ENCODE measurements at regions not wholly inside any gene's neighbourhood (a gene's known extent, or its start where the extent isn't known, plus 50 kb on each side); places are given as distances from the start of the nearest gene placed in this dataset.

DNA sequence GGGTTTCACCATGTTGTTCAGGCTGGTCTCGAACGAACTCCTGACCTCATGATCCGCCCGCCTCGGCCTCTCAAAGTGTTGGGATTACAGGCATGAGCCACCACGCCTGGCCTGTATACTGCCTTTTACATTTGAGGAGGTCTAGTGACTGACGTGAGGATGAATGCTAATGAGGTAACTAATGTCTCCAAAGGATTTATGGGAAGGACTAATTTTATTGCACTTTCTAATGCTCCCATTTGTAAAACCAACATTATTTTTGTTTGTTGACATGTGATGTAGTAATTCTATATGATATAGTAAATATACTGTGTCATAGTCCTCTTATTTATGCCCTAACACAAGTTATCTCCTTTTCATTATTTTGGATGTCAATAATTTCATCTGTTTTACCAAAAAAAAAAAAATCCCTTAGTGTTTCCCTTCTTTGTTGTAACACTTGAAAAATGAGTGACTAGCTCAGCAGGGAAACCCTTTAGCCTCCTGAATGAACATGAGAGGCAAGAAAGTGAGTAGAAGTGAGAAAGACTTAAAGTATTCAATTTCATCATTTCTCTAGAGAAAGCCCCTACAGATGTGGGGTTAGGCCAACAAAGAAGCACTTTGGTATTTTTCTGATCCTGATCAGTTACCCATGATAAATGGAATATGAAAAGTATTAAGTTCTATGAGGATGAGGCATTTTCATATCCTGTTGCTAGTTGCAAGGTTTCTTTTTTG lies 596.9 kb upstream of the PCDH15 start:
- TF ChIP-seq POLR2A (IDR thresholded peaks at IDR 0.05; ENCODE audit: low read depth, low read length) (no peak), SPI1 (IDR thresholded peaks at IDR 0.05; ENCODE audit: low read depth, low read length) (no peak), TAF1 (IDR thresholded peaks at IDR 0.05; ENCODE audit: low read depth, low read length) (no peak), POU2F2 (IDR thresholded peaks at IDR 0.05; ENCODE audit: low read depth, low read length) (no peak), POLR2AphosphoS5 (IDR thresholded peaks at IDR 0.05; ENCODE audit: low read depth, low read length) (no peak), PAX5 (IDR thresholded peaks at IDR 0.05; ENCODE audit: insufficient read depth, low read length, severe bottlenecking) (no peak)
- DNase-seq (ENCODE audit: insufficient read length, low spot score) (no peak), FAIRE-seq (no peak)

DNA sequence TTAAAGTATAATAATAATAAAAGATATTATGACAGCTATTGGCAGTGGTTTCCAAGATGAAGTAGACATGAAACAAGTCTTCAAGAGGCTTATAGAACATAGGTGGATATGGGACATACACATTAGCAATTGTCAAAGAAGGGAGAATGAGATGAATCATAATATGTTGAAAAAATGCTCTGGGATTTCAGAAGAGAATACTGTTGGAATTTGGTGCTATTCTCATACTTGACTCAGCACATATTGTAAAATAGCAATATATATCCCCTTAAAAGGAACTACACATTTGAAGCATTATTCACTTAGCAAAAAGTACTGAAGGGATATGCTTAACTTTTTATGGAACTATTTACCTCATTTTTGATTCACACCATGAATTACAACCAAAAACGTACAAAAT lies 577.2 kb upstream of the PCDH15 start:
- no peak for TF ChIP-seq POLR2A (IDR thresholded peaks at IDR 0.05; ENCODE audit: low read depth, low read length)
- no peak for TF ChIP-seq POLR2AphosphoS5 (IDR thresholded peaks at IDR 0.05; ENCODE audit: low read depth, low read length)
- no peak for TF ChIP-seq PAX5 (IDR thresholded peaks at IDR 0.05; ENCODE audit: insufficient read depth, low read length, severe bottlenecking)
- TF ChIP-seq POU2F2 (IDR thresholded peaks at IDR 0.05; ENCODE audit: low read depth, low read length): no peak
- no peak for TF ChIP-seq SPI1 (IDR thresholded peaks at IDR 0.05; ENCODE audit: low read depth, low read length)
- TF ChIP-seq TAF1 (IDR thresholded peaks at IDR 0.05; ENCODE audit: low read depth, low read length): no peak
- FAIRE-seq: no peak
- no peak for DNase-seq (ENCODE audit: insufficient read length, low spot score)

DNA sequence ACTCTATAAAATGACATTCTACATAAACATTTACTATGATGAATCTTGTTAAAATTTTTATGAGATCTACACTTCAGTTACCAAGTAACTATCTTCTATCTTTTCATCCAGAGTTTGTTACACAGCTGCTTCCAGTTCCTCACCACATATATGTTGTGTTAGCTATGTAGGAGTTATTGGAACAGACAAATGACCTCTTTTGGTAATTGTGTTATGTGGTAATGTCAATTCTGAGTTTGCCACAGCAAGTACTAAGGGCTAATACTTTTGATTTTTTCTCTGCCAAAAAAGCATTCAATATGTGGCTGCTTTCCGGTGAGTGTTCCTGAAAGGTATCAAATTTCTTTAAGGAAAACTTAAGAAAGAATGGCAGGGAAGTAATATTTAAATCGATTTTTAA lies 573.9 kb upstream of the PCDH15 start:
- no peak for TF ChIP-seq PAX5 (IDR thresholded peaks at IDR 0.05; ENCODE audit: insufficient read depth, low read length, severe bottlenecking)
- no peak for TF ChIP-seq TAF1 (IDR thresholded peaks at IDR 0.05; ENCODE audit: low read depth, low read length)
- TF ChIP-seq SPI1 (IDR thresholded peaks at IDR 0.05; ENCODE audit: low read depth, low read length): no peak
- no peak for TF ChIP-seq POLR2A (IDR thresholded peaks at IDR 0.05; ENCODE audit: low read depth, low read length)
- TF ChIP-seq POU2F2 (IDR thresholded peaks at IDR 0.05; ENCODE audit: low read depth, low read length): no peak
- TF ChIP-seq POLR2AphosphoS5 (IDR thresholded peaks at IDR 0.05; ENCODE audit: low read depth, low read length): no peak
- no peak for FAIRE-seq
- DNase-seq (ENCODE audit: insufficient read length, low spot score): no peak

DNA sequence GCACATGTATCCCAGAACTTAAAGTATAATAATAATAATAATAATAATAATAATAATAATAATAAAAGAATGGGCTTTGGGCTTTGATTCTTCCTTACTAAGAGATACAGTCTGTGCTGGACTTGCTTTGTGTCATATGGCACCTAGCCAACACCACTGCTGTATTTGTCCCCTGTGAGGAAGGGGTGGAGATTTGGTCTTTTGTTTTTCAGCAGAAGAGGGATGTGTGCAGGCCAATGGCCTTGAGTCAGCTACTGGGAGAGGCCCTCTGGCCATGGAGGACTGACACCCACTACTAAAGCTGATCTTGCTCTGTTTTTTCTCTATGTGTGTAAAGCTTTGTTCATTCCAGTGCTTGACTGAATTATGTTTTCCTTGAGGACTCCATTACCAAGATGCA lies 573.0 kb upstream of the PCDH15 start:
- no peak for FAIRE-seq
- TF ChIP-seq TAF1 (IDR thresholded peaks at IDR 0.05; ENCODE audit: low read depth, low read length) (no peak), POLR2A (IDR thresholded peaks at IDR 0.05; ENCODE audit: low read depth, low read length) (no peak), POLR2AphosphoS5 (IDR thresholded peaks at IDR 0.05; ENCODE audit: low read depth, low read length) (no peak), PAX5 (IDR thresholded peaks at IDR 0.05; ENCODE audit: insufficient read depth, low read length, severe bottlenecking) (no peak), SPI1 (IDR thresholded peaks at IDR 0.05; ENCODE audit: low read depth, low read length) (no peak), POU2F2 (IDR thresholded peaks at IDR 0.05; ENCODE audit: low read depth, low read length) (no peak)

DNA sequence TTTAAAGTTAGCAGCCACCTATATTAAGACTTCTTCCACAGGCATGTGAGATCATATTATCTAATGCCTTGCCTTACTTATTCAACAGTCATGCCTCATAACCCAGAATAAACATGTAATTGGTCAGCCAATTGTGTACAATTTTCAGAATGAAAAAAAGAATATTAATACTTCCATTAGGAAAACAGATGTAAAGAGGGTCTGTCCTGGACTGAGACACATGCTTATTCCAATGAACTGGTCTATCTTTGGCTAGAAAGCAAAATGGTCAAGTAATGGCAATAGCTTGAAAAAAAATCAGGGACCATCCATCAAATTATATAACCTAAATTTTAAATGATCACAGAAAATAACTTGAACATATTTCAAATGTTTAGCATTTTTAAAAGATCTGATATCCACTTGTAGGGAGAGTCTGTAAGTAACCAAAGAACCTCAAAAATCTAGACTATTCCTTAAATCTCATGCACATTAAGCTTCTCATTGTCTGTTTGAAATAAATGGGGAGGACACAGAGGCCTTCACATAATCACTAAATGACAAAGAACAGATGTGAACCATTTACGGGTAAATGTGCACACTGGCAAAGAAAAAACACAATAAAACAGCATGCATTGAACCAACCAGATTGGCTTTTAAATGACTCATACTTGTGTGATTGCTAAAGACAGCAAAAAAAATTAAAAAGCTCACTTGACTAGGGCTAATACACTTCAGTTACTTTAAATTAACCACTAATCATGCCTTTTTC lies 568.8 kb upstream of the PCDH15 start:
- TF ChIP-seq POLR2AphosphoS5 (IDR thresholded peaks at IDR 0.05; ENCODE audit: low read depth, low read length) (no peak), POLR2A (IDR thresholded peaks at IDR 0.05; ENCODE audit: low read depth, low read length) (no peak), POU2F2 (IDR thresholded peaks at IDR 0.05; ENCODE audit: low read depth, low read length) (no peak), TAF1 (IDR thresholded peaks at IDR 0.05; ENCODE audit: low read depth, low read length) (no peak), SPI1 (IDR thresholded peaks at IDR 0.05; ENCODE audit: low read depth, low read length) (no peak), PAX5 (IDR thresholded peaks at IDR 0.05; ENCODE audit: insufficient read depth, low read length, severe bottlenecking) (no peak)
- DNase-seq (ENCODE audit: insufficient read length, low spot score) (no peak), FAIRE-seq (no peak)

More for the DNA sequence above, 573.0 kb upstream of the PCDH15 start:
- no peak for DNase-seq (ENCODE audit: insufficient read length, low spot score)

DNA sequence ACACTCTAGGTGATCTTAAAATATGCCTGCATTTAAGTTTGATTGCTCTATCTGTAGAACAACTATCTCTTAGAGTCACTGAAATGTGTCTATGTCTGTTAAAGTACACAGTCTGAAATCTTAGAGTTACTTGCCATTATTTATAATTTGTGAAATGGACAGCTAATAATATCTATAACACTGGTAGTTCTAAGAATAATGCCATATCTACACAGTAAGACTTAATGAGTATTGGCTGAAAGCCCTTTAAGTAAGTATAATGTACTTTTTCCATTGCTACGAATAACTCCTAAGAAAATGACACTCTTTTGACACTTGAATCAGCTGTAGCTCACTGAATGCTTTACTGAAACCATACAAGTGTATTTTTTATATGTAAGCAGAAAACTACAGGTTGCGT lies 567.4 kb upstream of the PCDH15 start:
- TF ChIP-seq POU2F2 (IDR thresholded peaks at IDR 0.05; ENCODE audit: low read depth, low read length) (no peak), SPI1 (IDR thresholded peaks at IDR 0.05; ENCODE audit: low read depth, low read length) (no peak), PAX5 (IDR thresholded peaks at IDR 0.05; ENCODE audit: insufficient read depth, low read length, severe bottlenecking) (no peak), POLR2AphosphoS5 (IDR thresholded peaks at IDR 0.05; ENCODE audit: low read depth, low read length) (no peak), POLR2A (IDR thresholded peaks at IDR 0.05; ENCODE audit: low read depth, low read length) (no peak), TAF1 (IDR thresholded peaks at IDR 0.05; ENCODE audit: low read depth, low read length) (no peak)
- FAIRE-seq (no peak), DNase-seq (ENCODE audit: insufficient read length, low spot score) (no peak)

DNA sequence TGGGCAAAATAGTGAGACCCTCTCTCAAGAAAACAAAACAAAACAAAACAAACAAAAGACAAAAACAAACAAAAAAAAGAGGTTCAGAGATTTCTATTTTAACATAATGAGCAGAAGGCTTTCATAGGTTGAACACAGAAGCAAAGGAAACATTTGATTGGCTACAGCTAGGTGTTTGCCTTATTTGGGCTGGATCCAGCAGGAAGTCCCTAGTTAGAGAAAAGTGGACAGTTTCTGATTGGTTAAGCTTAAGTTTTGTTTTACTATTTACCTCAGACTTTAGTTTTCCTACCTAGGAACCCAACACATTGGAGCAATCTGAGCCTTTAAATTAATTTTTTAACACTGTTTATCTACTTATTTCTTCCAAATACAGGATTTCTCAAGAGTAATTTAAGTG lies 566.5 kb upstream of the PCDH15 start:
- no peak for DNase-seq (ENCODE audit: insufficient read length, low spot score)
- TF ChIP-seq POLR2AphosphoS5 (IDR thresholded peaks at IDR 0.05; ENCODE audit: low read depth, low read length) (no peak), PAX5 (IDR thresholded peaks at IDR 0.05; ENCODE audit: insufficient read depth, low read length, severe bottlenecking) (no peak), POU2F2 (IDR thresholded peaks at IDR 0.05; ENCODE audit: low read depth, low read length) (no peak), POLR2A (IDR thresholded peaks at IDR 0.05; ENCODE audit: low read depth, low read length) (no peak), SPI1 (IDR thresholded peaks at IDR 0.05; ENCODE audit: low read depth, low read length) (no peak), TAF1 (IDR thresholded peaks at IDR 0.05; ENCODE audit: low read depth, low read length) (no peak)
- FAIRE-seq: no peak

DNA sequence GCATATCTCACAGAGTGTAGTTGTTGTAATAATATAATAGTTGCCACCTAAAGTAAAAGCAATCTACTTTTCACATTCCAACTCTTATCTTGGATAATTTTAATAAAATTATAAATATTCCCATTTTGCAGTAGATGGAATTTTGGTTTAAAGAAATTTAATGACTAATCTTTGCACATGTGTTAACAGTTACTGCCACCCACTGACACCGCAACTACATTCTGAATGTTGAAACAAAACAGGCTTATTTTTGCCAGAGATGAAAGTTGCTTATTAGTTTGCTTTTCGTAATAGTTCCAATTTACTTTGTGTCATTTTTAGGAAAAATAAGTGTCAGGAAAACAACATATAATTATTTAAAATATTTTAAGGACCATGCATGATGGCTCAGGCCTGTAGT lies 557.5 kb upstream of the PCDH15 start:
- TF ChIP-seq POLR2A (IDR thresholded peaks at IDR 0.05; ENCODE audit: low read depth, low read length) (no peak), PAX5 (IDR thresholded peaks at IDR 0.05; ENCODE audit: insufficient read depth, low read length, severe bottlenecking) (no peak), SPI1 (IDR thresholded peaks at IDR 0.05; ENCODE audit: low read depth, low read length) (no peak), POLR2AphosphoS5 (IDR thresholded peaks at IDR 0.05; ENCODE audit: low read depth, low read length) (no peak), TAF1 (IDR thresholded peaks at IDR 0.05; ENCODE audit: low read depth, low read length) (no peak), POU2F2 (IDR thresholded peaks at IDR 0.05; ENCODE audit: low read depth, low read length) (no peak)
- FAIRE-seq (no peak), DNase-seq (ENCODE audit: insufficient read length, low spot score) (no peak)

DNA sequence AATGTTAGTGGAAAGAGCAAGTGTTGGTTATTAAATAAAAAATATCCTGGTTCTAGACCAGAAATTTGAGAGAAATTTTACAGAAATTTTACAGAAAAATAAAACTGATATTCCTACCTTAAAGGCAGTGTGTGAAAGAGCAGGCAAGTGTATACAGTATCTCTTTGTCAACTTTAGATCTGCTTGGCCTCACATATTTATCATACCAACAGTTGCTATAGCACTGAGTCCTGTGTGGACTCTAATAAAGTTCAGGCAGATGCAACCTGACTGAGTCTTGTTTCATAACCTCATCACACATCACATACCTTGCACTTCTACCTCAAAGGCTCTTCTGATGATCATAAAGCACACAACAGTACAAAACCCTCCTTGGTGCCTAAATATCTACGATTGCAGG lies 552.4 kb upstream of the PCDH15 start:
- no peak for FAIRE-seq
- TF ChIP-seq SPI1 (IDR thresholded peaks at IDR 0.05; ENCODE audit: low read depth, low read length) (no peak), POU2F2 (IDR thresholded peaks at IDR 0.05; ENCODE audit: low read depth, low read length) (no peak), PAX5 (IDR thresholded peaks at IDR 0.05; ENCODE audit: insufficient read depth, low read length, severe bottlenecking) (no peak), POLR2A (IDR thresholded peaks at IDR 0.05; ENCODE audit: low read depth, low read length) (no peak), POLR2AphosphoS5 (IDR thresholded peaks at IDR 0.05; ENCODE audit: low read depth, low read length) (no peak), TAF1 (IDR thresholded peaks at IDR 0.05; ENCODE audit: low read depth, low read length) (no peak)
- no peak for DNase-seq (ENCODE audit: insufficient read length, low spot score)
